Activated naive CD8-positive, alpha-beta T cell treated with anti-CD3 and anti-CD28 coated beads, Interleukin-2, amount 50 U/mL, for 24 hours (primary cell): ENCODE measurements at regions not wholly inside any gene's neighbourhood (a gene's known extent, or its start where the extent isn't known, plus 50 kb on each side); places are given as distances from the start of the nearest gene placed in this dataset.
"Not testable (repeated sequence)": the region's sequence is repeated elsewhere in the genome, so short reads cannot be mapped to it uniquely, and the experiment has no call there.

ENCODE experiments used
- ATAC-seq: fragments of 150-1000 bp; cut with Tn5 transposase; one replicate; pipeline ENCODE4 v1.10.0; 2021
- DNase-seq: peaks from one replicate; pipeline ENCODE4 v3.0.0; 2021
- H3K27ac Mint-ChIP-seq: one replicate; pipeline ENCODE4 v1.8.0; 2021; ENCODE audit warnings: mild to moderate bottlenecking, mixed read lengths
- H3K27me3 Mint-ChIP-seq: one replicate; pipeline ENCODE4 v1.8.0; 2021; ENCODE audit warnings: mixed read lengths
- H3K36me3 Mint-ChIP-seq: one replicate; pipeline ENCODE4 v1.8.0; 2021; ENCODE audit warnings: low read depth, mixed read lengths
- H3K4me1 Mint-ChIP-seq: one replicate; pipeline ENCODE4 v1.8.0; 2021; ENCODE audit warnings: mixed read lengths
- H3K4me3 Mint-ChIP-seq: one replicate; pipeline ENCODE4 v1.8.0; 2021; ENCODE audit warnings: mild to moderate bottlenecking, moderate library complexity, mixed read lengths
- H3K9me3 Mint-ChIP-seq: one replicate; pipeline ENCODE4 v1.8.0; 2021; ENCODE audit warnings: mixed read lengths

GRCh38 chr4:78660559-78660958 is 109.0 kb downstream of the ANXA3 start:
- no peaks in the 10 kb centered on the region for H3K36me3 Mint-ChIP-seq
- peaks cover 62% of the 10 kb centered on the region for H3K4me1 Mint-ChIP-seq
- no peak for DNase-seq
- no peak overlapping the region for H3K27ac Mint-ChIP-seq
- no peaks in the 10 kb centered on the region for H3K9me3 Mint-ChIP-seq
- H3K4me3 Mint-ChIP-seq: no peak overlapping the region
- peaks cover 2% of the 10 kb centered on the region for H3K27me3 Mint-ChIP-seq
- no peak for ATAC-seq

DNA sequence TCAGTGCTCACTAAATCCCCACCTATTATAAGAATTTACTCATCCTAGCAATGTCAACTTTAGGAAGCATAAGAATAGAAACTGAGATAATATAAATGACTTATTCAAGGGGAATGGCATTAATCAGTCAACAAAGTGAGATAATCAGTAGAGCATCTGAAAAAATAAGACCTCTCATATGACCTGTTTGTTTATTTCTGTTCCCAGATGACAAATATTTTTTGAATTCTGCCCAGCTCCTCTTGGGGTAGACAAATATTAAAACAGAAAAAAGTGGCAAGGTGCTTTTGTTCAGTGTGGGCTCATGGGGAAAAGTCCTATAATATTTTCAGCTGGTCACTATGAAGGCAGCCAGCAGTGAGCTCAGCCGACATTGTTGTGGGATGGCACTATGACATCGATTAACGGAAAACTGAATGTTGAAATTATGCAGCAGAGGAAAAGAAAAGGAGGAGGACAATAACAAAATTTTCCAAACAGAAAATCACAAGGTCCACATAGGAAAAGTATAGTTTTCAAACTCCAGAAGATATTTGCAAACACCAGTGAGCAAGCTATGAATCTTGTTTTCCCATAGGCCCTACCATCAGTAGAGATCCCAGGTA is 109.6 kb downstream of the ANXA3 start:
- peaks cover 60% of the 10 kb centered on the region for H3K4me1 Mint-ChIP-seq

DNA sequence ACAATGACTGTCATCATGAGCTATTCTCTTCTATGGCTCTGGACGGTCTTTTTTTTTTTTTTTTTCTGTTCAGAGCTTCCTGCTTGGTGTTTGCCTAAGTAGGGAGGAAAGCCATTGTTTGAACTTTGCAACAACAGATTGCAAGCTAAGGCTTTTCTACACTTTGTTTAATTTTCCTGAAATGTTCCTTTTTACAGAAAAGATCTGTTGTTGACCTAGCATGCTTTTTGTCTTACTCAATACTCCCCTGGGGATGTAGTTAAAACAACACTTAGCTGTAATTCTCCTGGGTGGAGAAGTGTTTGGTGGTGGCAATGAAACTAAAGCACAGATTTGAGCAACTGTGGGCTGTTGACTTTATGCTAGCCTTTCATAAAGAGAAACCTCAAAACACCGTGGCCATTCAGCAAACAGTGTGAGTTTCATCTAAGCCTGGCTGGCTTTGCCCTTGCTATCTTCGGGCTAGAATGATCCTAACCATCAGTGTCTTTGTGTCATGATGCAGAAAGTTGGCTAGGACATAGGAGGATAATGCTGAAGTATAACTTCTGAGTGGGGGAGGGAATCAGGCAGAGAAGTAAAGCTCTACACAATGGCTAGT is 110.5 kb downstream of the ANXA3 start:
- no peaks in the 10 kb centered on the region for H3K9me3 Mint-ChIP-seq
- no peak overlapping the region for H3K27ac Mint-ChIP-seq
- DNase-seq: no peak
- ATAC-seq: peak; percentile 26
- H3K4me1 Mint-ChIP-seq: peaks cover 57% of the 10 kb centered on the region
- no peak overlapping the region for H3K4me3 Mint-ChIP-seq
- no peaks in the 10 kb centered on the region for H3K36me3 Mint-ChIP-seq
- peaks cover 2% of the 10 kb centered on the region for H3K27me3 Mint-ChIP-seq

More for the DNA sequence above, 109.6 kb downstream of the ANXA3 start:
- no peak for DNase-seq
- no peak overlapping the region for H3K4me3 Mint-ChIP-seq
- peaks cover 2% of the 10 kb centered on the region for H3K27me3 Mint-ChIP-seq
- no peaks in the 10 kb centered on the region for H3K9me3 Mint-ChIP-seq
- no peak for ATAC-seq
- no peak overlapping the region for H3K27ac Mint-ChIP-seq
- H3K36me3 Mint-ChIP-seq: no peaks in the 10 kb centered on the region

DNA sequence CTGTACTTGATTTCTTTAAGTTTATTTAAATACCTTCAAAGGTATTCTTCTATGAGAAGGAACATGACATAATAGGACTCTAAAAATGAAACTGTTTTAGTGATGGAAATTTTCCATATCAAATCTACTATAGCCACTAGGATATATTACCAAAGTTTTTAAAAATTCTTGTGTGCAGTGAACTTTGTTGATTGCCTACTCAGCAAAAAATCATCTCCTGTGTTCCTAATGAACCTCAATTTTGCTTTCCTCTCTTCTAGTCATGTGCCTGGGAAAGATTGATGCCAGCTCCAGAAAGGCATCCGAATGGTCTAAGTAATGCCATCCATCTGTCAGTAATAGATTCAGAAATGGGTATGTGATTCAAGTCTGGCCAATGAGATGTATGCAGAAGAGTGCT is 111.1 kb downstream of the ANXA3 start:
- Mint-ChIP-seq H3K36me3 (no peaks in the 10 kb centered on the region), H3K4me1 (peaks cover 56% of the 10 kb centered on the region), H3K27ac (no peak overlapping the region), H3K4me3 (no peak overlapping the region), H3K9me3 (no peaks in the 10 kb centered on the region), H3K27me3 (peaks cover 2% of the 10 kb centered on the region)
- no peak for ATAC-seq
- no peak for DNase-seq

DNA sequence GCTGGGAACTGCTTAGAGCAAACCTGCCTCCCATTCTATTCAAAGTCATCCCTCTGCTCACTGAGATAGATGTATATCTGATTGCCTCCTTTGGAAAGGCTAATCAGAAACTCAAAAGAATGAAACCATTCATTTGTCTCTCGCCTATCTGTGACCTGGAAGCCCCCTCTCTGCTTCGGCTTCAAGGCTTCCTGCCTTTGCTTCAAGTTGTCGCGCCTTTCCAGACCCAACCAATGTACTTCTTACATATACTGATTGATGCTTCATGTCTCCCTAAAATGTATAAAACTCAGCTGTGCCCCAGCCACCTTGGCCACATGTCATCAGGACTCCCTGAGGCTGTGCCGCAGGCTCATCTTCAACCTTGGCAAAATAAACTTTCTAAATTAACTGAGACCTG is 111.9 kb upstream of the BMP2K start:
- H3K4me3 Mint-ChIP-seq, H3K27ac Mint-ChIP-seq, DNase-seq, H3K27me3 Mint-ChIP-seq, ATAC-seq, H3K9me3 Mint-ChIP-seq, H3K36me3 Mint-ChIP-seq: not testable (repeated sequence)
- peaks cover 50% of the 10 kb centered on the region for H3K4me1 Mint-ChIP-seq

DNA sequence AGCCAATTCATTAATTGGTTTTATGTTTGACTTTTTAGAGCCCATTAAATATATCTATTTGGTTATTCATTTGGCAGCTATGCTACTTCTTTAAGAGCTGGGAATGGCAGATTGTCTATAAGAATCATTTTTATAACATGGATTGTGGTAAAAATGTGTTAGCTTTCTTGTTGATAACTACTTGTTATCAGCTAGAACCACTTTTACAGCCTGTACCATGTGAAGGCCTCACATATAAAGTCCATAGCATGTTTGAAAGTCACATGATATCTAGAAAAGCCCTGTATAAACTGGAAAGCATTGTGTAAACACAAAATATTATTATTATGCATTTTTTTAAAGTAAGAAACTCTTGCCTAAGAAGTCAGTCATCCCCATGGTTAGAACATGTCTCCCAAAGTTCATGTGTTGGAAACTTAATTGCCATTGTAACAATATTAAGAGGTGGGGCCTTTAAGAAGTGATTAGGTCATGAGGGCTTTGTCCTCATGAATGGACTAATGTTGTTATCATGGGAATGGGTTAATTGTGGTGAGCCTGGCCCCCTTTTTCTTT is 110.9 kb upstream of the BMP2K start:
- no peak overlapping the region for H3K27ac Mint-ChIP-seq
- no peaks in the 10 kb centered on the region for H3K9me3 Mint-ChIP-seq
- no peak for DNase-seq
- H3K27me3 Mint-ChIP-seq: peaks cover 2% of the 10 kb centered on the region
- no peak overlapping the region for H3K4me3 Mint-ChIP-seq
- H3K36me3 Mint-ChIP-seq: no peaks in the 10 kb centered on the region
- H3K4me1 Mint-ChIP-seq: peaks cover 48% of the 10 kb centered on the region
- ATAC-seq: no peak

DNA sequence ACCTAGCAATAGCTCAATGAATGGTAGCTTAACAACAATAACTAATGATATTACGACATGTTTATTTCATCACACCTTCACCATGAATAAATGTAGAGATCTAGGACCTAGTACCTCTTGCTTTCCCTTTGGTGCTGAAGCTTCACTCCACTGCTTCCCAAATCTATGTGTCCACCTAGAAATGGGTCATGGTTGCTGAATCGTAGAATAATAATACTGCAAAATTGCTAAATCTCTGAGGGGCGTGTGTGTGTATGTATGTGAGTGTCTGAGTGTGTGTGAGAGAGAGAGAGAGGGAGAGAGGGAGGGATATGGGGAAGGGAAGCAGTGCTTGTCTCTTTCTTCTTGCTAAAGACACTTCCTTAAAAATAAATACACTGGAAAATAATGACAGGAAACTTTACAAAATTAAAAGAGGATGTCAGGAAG is 109.3 kb upstream of the BMP2K start:
- Mint-ChIP-seq H3K27ac (no peak overlapping the region), H3K4me1 (peaks cover 42% of the 10 kb centered on the region), H3K36me3 (no peaks in the 10 kb centered on the region), H3K9me3 (no peaks in the 10 kb centered on the region), H3K27me3 (peaks cover 2% of the 10 kb centered on the region), H3K4me3 (no peak overlapping the region)
- no peak for DNase-seq
- no peak for ATAC-seq

DNA sequence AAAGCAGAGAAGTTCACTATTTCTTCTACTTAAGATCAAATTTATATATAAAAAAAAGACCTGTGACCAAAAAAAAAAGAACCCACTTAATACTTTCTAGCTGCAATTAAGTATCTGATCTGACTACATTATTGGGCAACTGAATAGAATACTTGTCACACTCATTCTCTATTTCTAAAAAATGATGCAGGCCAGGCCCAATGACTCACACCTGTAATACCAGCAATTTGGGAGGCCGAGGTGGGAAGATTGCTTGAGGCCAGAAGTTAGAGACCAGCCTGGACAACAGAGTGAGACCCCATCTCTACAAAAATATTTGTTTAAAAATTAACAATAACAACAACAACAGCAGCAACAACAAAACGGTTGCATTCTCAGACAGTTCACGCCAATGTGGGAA is 108.8 kb upstream of the BMP2K start:
- no peaks in the 10 kb centered on the region for H3K9me3 Mint-ChIP-seq
- ATAC-seq (no peak), DNase-seq (no peak)
- H3K4me1 Mint-ChIP-seq: peaks cover 38% of the 10 kb centered on the region
- H3K36me3 Mint-ChIP-seq: no peaks in the 10 kb centered on the region
- H3K27ac Mint-ChIP-seq: no peak overlapping the region
- H3K27me3 Mint-ChIP-seq: peaks cover 2% of the 10 kb centered on the region
- H3K4me3 Mint-ChIP-seq: no peak overlapping the region

- Mint-ChIP-seq H3K27ac (no peak overlapping the region), H3K27me3 (peaks cover 2% of the 10 kb centered on the region), H3K4me1 (peaks cover 36% of the 10 kb centered on the region), H3K4me3 (no peak overlapping the region), H3K9me3 (no peaks in the 10 kb centered on the region), H3K36me3 (no peaks in the 10 kb centered on the region)
- no peak for DNase-seq
- peak; percentile 33 for ATAC-seq
These were observed 108.4 kb upstream of the BMP2K start for GRCh38 chr4:78667764-78668163.

DNA sequence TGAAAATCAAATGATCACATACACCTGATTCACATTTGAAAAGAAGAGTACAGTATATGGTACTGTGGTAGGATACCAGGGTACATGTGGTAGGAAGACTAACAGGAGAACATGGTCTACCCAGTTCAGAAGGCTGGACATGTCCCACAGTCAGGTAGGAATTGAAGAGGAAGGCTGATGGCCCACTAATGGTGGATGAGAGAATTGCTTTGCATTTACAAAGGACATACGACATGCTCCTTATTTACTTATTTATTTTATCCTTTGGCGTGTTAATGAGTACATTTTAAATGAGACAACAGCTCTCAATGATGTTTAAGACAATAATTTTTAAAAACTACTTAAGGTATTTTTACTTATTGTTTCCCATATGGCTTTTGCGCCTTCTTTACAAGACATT is 106.7 kb upstream of the BMP2K start:
- ATAC-seq (no peak), DNase-seq (no peak)
- Mint-ChIP-seq H3K27me3 (no peaks in the 10 kb centered on the region), H3K9me3 (no peaks in the 10 kb centered on the region), H3K36me3 (no peaks in the 10 kb centered on the region), H3K4me3 (no peak overlapping the region), H3K4me1 (peaks cover 29% of the 10 kb centered on the region), H3K27ac (no peak overlapping the region)

- peaks cover 5% of the 10 kb centered on the region for H3K9me3 Mint-ChIP-seq
These were observed 104.0 kb upstream of the BMP2K start for GRCh38 chr4:78671903-78672815.

DNA sequence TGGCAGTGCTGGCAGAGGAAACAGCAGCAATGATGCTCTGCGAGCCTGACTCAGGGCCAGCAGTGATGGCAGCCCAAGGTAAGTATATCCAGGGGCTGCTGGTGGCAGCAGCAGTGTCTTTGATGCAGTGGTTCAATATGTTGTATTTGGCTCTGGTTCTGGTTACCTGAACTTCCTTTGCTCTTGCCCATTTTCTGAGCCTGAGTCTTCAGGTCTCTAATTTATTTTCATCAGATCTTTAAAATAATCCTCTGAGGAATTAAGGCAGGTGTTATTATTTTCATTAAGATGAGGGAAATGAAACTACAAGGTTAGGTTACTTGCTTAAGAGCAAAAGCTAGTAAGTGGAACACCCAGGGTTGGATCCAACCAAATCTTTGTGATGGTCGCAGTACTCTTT is 102.8 kb upstream of the BMP2K start:
- peaks cover 5% of the 10 kb centered on the region for H3K9me3 Mint-ChIP-seq
- peaks cover 10% of the 10 kb centered on the region for H3K4me1 Mint-ChIP-seq
- ATAC-seq (no peak), DNase-seq (no peak)
- H3K27ac Mint-ChIP-seq: no peak overlapping the region
- no peak overlapping the region for H3K4me3 Mint-ChIP-seq
- H3K36me3 Mint-ChIP-seq: no peaks in the 10 kb centered on the region
- no peaks in the 10 kb centered on the region for H3K27me3 Mint-ChIP-seq

More at GRCh38 chr4:78671903-78672815, 104.0 kb upstream of the BMP2K start:
- Mint-ChIP-seq H3K27me3 (no peaks in the 10 kb centered on the region), H3K4me3 (no peak overlapping the region), H3K4me1 (peaks cover 22% of the 10 kb centered on the region), H3K27ac (no peak overlapping the region), H3K36me3 (no peaks in the 10 kb centered on the region)
- no peak for DNase-seq
- ATAC-seq: no peak

- ATAC-seq (no peak), DNase-seq (no peak)
- Mint-ChIP-seq H3K4me1 (peaks cover 6% of the 10 kb centered on the region), H3K36me3 (no peaks in the 10 kb centered on the region), H3K27ac (no peak overlapping the region), H3K9me3 (peaks cover 5% of the 10 kb centered on the region), H3K4me3 (no peak overlapping the region), H3K27me3 (no peaks in the 10 kb centered on the region)
These were observed 100.8 kb upstream of the BMP2K start for GRCh38 chr4:78675325-78675724.

DNA sequence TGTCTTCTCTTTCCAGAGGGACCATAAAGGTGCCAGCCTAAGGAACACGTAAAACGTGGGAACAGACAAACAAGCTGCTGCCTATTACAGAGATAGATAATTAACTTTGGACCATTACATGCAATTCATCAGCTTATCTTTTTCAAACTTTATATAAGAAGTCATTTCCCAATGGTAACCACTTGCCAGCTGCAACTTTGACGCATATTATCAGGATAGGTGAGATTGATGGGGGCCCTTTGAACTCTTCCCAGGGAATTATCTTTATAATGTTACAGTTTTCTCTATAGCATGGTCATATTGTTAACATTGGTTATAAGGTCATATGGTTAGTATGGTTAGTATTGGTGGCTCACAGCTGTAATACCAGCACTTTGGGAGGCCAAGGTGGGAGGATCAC is 94.1 kb upstream of the BMP2K start:
- no peaks in the 10 kb centered on the region for H3K36me3 Mint-ChIP-seq
- no peak overlapping the region for H3K27ac Mint-ChIP-seq
- ATAC-seq: no peak
- no peak for DNase-seq
- no peak overlapping the region for H3K4me3 Mint-ChIP-seq
- no peaks in the 10 kb centered on the region for H3K27me3 Mint-ChIP-seq
- H3K9me3 Mint-ChIP-seq: no peaks in the 10 kb centered on the region
- no peaks in the 10 kb centered on the region for H3K4me1 Mint-ChIP-seq

- no peak for DNase-seq
- H3K4me3 Mint-ChIP-seq: no peak overlapping the region
- H3K9me3 Mint-ChIP-seq: no peaks in the 10 kb centered on the region
- H3K36me3 Mint-ChIP-seq: no peaks in the 10 kb centered on the region
- ATAC-seq: no peak
- no peaks in the 10 kb centered on the region for H3K27me3 Mint-ChIP-seq
- no peaks in the 10 kb centered on the region for H3K4me1 Mint-ChIP-seq
- H3K27ac Mint-ChIP-seq: no peak overlapping the region
These were observed 92.8 kb upstream of the BMP2K start for GRCh38 chr4:78683352-78683751.
